ENCODE measurements at regions not wholly inside any gene's neighbourhood (a gene's known extent, or its start where the extent isn't known, plus 50 kb on each side); places are given as distances from the start of the nearest gene placed in this dataset.

- no peaks in the 10 kb centered on the region for H3K9me3 ChIP-seq
- DNase-seq: no peak
- no peak overlapping the region for H3K4me3 ChIP-seq
- H3K27ac ChIP-seq: no peak overlapping the region
- no peaks in the 10 kb centered on the region for H3K36me3 ChIP-seq
- no peaks in the 10 kb centered on the region for H3K4me1 ChIP-seq (ENCODE audit: insufficient read depth)
- 58 to 62% (median 61%) methylated on average over 20 of the region's 20 CpGs for WGBS, 3 donors
- intact Hi-C loops (cut with DNase I): no loop called here
- TF ChIP-seq POLR2A (IDR thresholded peaks at IDR 0.05): no peak
- TF ChIP-seq, protein P1, sequence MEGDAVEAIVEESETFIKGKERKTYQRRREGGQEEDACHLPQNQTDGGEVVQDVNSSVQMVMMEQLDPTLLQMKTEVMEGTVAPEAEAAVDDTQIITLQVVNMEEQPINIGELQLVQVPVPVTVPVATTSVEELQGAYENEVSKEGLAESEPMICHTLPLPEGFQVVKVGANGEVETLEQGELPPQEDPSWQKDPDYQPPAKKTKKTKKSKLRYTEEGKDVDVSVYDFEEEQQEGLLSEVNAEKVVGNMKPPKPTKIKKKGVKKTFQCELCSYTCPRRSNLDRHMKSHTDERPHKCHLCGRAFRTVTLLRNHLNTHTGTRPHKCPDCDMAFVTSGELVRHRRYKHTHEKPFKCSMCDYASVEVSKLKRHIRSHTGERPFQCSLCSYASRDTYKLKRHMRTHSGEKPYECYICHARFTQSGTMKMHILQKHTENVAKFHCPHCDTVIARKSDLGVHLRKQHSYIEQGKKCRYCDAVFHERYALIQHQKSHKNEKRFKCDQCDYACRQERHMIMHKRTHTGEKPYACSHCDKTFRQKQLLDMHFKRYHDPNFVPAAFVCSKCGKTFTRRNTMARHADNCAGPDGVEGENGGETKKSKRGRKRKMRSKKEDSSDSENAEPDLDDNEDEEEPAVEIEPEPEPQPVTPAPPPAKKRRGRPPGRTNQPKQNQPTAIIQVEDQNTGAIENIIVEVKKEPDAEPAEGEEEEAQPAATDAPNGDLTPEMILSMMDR (IDR thresholded peaks at IDR 0.05): no peak
- no peak for TF ChIP-seq EP300 (IDR thresholded peaks at IDR 0.05)
- no peaks in the 10 kb centered on the region for H3K27me3 ChIP-seq
These were observed 50.9 kb upstream of the TPM4 start for GRCh38 chr19:16025108-16026101.

DNA sequence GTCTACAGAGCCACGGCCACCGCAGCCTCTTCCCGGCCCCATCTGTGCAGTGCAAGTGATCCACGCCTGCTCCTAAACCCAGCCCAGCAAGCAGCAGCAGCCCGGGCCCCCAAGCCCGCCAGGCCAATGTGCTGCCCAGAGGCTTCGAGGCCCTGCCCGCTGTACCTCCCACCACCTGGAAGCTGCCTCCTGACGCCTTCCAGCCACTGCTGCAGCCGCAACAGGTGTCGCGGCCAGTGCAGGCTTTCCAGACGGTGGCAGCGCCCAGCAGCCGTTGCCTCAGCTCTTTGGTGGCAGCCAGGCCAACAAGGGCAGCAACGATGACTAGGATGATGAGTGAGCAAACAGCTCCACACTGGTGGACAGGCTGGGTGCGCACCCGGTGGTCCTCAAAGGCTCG, 50.2 kb upstream of the TPM4 start:
- no peak for TF ChIP-seq POLR2A (IDR thresholded peaks at IDR 0.05)
- TF ChIP-seq EP300 (IDR thresholded peaks at IDR 0.05): no peak
- TF ChIP-seq, protein P1 (IDR thresholded peaks at IDR 0.05): no peak
- intact Hi-C loops (cut with DNase I): no loop called here

More for the DNA sequence above, 50.2 kb upstream of the TPM4 start:
- no peak overlapping the region for H3K27ac ChIP-seq
- no peaks in the 10 kb centered on the region for H3K27me3 ChIP-seq
- DNase-seq: no peak
- H3K36me3 ChIP-seq: no peaks in the 10 kb centered on the region
- H3K4me3 ChIP-seq: no peak overlapping the region
- WGBS, 3 donors: 86 to 87% (median 86%) methylated on average over 17 to 19 of the region's 19 CpGs
- H3K9me3 ChIP-seq: no peaks in the 10 kb centered on the region
- no peaks in the 10 kb centered on the region for H3K4me1 ChIP-seq (ENCODE audit: insufficient read depth)

Measured in ovary (tissue), 7 donors.